Tibial nerve (tissue), 3 donors: ENCODE measurements at regions not wholly inside any gene's neighbourhood (a gene's known extent, or its start where the extent isn't known, plus 50 kb on each side); places are given as distances from the start of the nearest gene placed in this dataset.

Experiments used
- POLR2A ChIP-seq, 2 donors: fragments of 450-650 bp; IDR thresholded peaks; one replicate each; pipeline ENCODE4 v1.6.1; 2017; ENCODE audit warnings: antibody characterized with exemption in 2 of 2, mild to moderate bottlenecking in 2 of 2, moderate library complexity in 2 of 2
- TF ChIP-seq, protein P1 (sequence below), 5 experiments: fragments of 200-600 bp in 3 of 5; fragments of 450-650 bp in 2 of 5; sonication (generic) in 3 of 5; IDR thresholded peaks; one replicate each; pipeline ENCODE4 v1.5.1; 2016 to 2019; ENCODE audit warnings: antibody characterized with exemption in 5 of 5, mild to moderate bottlenecking in 3 of 5, moderate library complexity in 2 of 5

- TF ChIP-seq, protein P1, sequence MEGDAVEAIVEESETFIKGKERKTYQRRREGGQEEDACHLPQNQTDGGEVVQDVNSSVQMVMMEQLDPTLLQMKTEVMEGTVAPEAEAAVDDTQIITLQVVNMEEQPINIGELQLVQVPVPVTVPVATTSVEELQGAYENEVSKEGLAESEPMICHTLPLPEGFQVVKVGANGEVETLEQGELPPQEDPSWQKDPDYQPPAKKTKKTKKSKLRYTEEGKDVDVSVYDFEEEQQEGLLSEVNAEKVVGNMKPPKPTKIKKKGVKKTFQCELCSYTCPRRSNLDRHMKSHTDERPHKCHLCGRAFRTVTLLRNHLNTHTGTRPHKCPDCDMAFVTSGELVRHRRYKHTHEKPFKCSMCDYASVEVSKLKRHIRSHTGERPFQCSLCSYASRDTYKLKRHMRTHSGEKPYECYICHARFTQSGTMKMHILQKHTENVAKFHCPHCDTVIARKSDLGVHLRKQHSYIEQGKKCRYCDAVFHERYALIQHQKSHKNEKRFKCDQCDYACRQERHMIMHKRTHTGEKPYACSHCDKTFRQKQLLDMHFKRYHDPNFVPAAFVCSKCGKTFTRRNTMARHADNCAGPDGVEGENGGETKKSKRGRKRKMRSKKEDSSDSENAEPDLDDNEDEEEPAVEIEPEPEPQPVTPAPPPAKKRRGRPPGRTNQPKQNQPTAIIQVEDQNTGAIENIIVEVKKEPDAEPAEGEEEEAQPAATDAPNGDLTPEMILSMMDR (IDR thresholded peaks at IDR 0.05), result no peak
- TF ChIP-seq POLR2A (IDR thresholded peaks at IDR 0.05), result no peak
Measured at GRCh38 chr6:138038142-138038870, 68.9 kb downstream of the PERP start.
